Suprapubic skin (tissue), 3 donors: ENCODE measurements at regions not wholly inside any gene's neighbourhood (a gene's known extent, or its start where the extent isn't known, plus 50 kb on each side); places are given as distances from the start of the nearest gene placed in this dataset.

ENCODE experiments used
- EP300 ChIP-seq: sonication (generic); formaldehyde crosslinking; IDR thresholded peaks from one replicate; pipeline ENCODE4 v1.6.1; 2017; ENCODE audit warnings: antibody characterized with exemption
- TF ChIP-seq, protein P1 (sequence below), 2 donors: fragments of 200-600 bp in 1 of 2; fragments of 450-650 bp in 1 of 2; sonication (generic) in 1 of 2; IDR thresholded peaks; one replicate each; pipeline ENCODE4 v1.5.1; 2016 to 2019; ENCODE audit warnings: antibody characterized with exemption in 2 of 2, mild to moderate bottlenecking in 1 of 2, moderate library complexity in 1 of 2

DNA sequence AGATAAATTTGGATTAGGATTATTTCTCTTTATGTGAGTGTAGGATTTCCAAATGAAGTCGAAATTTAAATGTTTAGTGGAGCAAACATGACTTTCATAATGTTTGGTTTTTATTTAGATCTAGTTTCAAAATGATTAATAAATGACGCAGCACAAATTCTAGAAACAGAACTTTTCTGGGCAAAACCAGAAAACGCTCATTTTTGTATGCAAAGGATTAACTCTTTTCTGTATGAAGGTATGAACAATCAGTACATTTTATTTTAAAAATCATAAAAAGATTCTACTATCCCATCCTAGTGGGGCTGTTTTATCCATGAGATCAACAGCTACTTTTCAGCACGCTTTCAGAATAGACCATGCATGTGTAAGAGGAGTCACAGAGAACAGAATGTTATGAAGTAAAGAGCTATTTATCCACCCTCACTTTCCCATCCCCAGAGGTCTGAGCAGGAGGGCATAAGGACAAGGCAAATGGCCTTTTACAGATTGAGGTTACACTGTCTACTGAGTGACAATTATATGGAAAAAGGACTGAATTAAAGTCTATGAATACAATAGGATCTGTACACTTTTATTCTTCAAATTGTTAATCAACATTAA, 270.8 kb downstream of the ZEB2 start:
- TF ChIP-seq, protein P1, sequence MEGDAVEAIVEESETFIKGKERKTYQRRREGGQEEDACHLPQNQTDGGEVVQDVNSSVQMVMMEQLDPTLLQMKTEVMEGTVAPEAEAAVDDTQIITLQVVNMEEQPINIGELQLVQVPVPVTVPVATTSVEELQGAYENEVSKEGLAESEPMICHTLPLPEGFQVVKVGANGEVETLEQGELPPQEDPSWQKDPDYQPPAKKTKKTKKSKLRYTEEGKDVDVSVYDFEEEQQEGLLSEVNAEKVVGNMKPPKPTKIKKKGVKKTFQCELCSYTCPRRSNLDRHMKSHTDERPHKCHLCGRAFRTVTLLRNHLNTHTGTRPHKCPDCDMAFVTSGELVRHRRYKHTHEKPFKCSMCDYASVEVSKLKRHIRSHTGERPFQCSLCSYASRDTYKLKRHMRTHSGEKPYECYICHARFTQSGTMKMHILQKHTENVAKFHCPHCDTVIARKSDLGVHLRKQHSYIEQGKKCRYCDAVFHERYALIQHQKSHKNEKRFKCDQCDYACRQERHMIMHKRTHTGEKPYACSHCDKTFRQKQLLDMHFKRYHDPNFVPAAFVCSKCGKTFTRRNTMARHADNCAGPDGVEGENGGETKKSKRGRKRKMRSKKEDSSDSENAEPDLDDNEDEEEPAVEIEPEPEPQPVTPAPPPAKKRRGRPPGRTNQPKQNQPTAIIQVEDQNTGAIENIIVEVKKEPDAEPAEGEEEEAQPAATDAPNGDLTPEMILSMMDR (IDR thresholded peaks at IDR 0.05) = no peak
- no peak for TF ChIP-seq EP300
